HG03066 (cell line): ENCODE measurements at regions not wholly inside any gene's neighbourhood (a gene's known extent, or its start where the extent isn't known, plus 50 kb on each side); places are given as distances from the start of the nearest gene placed in this dataset.
A peak's percentile ranks its signal among the peaks of the same experiment; 100 is the strongest.

Experiments
- ATAC-seq: cut with Tn5 transposase; IDR thresholded peaks from one replicate; pipeline ENCODE4 v1.9.1; 2021; ENCODE audit warnings: low read depth; ENCODE audit not compliant: unreplicated experiment

- ATAC-seq, result no peak
Observed at GRCh38 chr11:119523539-119524157, 100.7 kb upstream of the THY1 start.

GRCh38 chr11:119522609-119523008 is 99.6 kb upstream of the THY1 start:
- no peak for ATAC-seq

- no peak for ATAC-seq
Observed at GRCh38 chr11:119521551-119521950, 98.6 kb upstream of the THY1 start.

GRCh38 chr11:119520966-119521365 is 98.0 kb upstream of the THY1 start:
- no peak for ATAC-seq

GRCh38 chr11:119520400-119520799 is 97.4 kb upstream of the THY1 start:
- no peak for ATAC-seq

GRCh38 chr11:119519796-119520195 is 96.8 kb upstream of the THY1 start:
- no peak for ATAC-seq

- no peak for ATAC-seq
Observed at GRCh38 chr11:119518746-119519730, 96.1 kb upstream of the THY1 start.

GRCh38 chr11:119515771-119516400 is 92.9 kb upstream of the THY1 start:
- no peak for ATAC-seq

- ATAC-seq, result no peak
Observed at GRCh38 chr11:119513806-119514170, 90.8 kb upstream of the THY1 start.

- no peak for ATAC-seq
Observed at GRCh38 chr11:119513131-119513805, 90.3 kb upstream of the THY1 start.

- no peak for ATAC-seq
Observed at GRCh38 chr11:119512369-119512768, 89.4 kb upstream of the THY1 start.

GRCh38 chr11:119511614-119512306 is 88.8 kb upstream of the THY1 start:
- no peak for ATAC-seq

- ATAC-seq, result peak; percentile 84
Observed at GRCh38 chr11:119509969-119510401, 87.0 kb upstream of the THY1 start.

- ATAC-seq, result no peak
Observed at GRCh38 chr11:119509282-119509841, 86.4 kb upstream of the THY1 start.

GRCh38 chr11:119506436-119506835 is 83.5 kb upstream of the THY1 start:
- ATAC-seq, result no peak

GRCh38 chr11:119505861-119506260 is 82.9 kb upstream of the THY1 start:
- no peak for ATAC-seq

GRCh38 chr11:119505071-119505470 is 82.1 kb upstream of the THY1 start:
- ATAC-seq, result no peak

- no peak for ATAC-seq
Observed at GRCh38 chr11:119504371-119504770, 81.4 kb upstream of the THY1 start.

- ATAC-seq, result no peak
Observed at GRCh38 chr11:119501777-119502405, 78.9 kb upstream of the THY1 start.
